ENCODE measurements at regions not wholly inside any gene's neighbourhood (a gene's known extent, or its start where the extent isn't known, plus 50 kb on each side); places are given as distances from the start of the nearest gene placed in this dataset.

DNA sequence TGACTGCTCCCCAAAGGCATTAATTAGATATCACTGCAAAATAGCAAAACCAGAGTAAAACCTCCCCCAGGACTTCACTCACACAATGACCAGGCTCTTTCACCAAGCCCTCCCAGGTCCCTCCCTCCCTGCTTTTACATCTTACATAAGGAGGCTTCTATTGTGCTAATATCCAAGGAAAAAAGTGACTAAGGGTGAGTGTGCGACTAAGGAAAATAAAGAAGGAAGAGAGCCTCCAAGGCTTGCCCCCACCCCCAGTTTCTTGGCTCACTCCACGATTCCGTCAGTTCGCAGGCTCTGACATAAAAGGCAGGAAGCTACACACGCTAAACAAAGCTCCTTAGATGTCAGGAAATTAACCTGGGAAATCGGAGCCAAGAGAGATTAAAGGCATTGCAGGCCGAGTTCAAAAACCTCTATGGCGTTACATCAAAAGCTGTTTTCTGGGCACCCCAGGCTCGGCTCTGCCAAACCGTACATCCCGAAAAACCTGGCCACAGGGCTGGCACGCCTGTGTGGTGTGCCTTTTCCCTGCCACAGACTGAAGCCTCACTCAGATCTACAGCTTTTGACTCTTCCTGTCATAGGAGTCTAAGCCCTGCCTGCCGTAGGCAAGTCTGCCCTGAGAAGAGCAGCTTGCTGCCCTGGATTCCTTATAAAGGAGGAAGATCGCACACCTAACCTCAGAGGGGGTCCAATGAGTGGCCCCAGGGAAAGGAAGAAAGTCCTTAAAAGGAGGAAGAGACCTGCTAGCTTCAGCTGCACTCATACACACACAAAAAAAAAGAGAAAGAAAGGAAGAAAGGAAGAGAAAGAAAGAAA lies 67.0 kb upstream of the SERP2 start (continued):
- TF ChIP-seq, protein P1, sequence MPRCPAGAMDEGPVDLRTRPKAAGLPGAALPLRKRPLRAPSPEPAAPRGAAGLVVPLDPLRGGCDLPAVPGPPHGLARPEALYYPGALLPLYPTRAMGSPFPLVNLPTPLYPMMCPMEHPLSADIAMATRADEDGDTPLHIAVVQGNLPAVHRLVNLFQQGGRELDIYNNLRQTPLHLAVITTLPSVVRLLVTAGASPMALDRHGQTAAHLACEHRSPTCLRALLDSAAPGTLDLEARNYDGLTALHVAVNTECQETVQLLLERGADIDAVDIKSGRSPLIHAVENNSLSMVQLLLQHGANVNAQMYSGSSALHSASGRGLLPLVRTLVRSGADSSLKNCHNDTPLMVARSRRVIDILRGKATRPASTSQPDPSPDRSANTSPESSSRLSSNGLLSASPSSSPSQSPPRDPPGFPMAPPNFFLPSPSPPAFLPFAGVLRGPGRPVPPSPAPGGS (IDR thresholded peaks at IDR 0.05; ENCODE audit: borderline replicate concordance, insufficient read depth, low read depth, low read length, poor library complexity, severe bottlenecking), result no peak

DNA sequence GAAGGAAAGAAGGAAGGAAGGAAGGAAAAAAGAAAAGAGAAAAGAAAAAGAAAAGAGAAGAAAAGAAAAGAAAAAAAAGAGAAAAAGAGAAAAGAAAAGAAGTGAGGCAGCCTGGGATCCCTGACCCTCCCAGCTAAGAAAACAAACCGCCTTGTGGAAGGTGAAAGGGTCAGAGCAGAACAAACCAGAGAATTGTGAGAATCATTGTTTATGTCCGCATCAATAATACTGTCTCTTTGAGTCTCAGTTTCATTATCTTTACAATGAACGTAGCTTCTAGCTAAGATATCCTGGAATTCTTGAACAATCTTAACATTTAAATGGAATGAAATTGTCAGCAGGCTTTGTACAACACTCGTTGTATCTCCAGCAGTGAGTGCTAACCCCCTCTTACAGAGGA lies 66.4 kb upstream of the SERP2 start:
- no peak overlapping the region for H3K4me2 ChIP-seq (ENCODE audit: control insufficient read depth, insufficient read depth)

More for the DNA sequence above, 66.4 kb upstream of the SERP2 start:
- in situ Hi-C loops (cut with MboI) (no loop called here), intact Hi-C loops (cut with micrococcal nuclease; ENCODE audit: unreplicated experiment) (no loop called here)
- 43% methylated on average over 4 of the region's 4 CpGs for WGBS (ENCODE audit: insufficient coverage, insufficient replicate concordance, low lambda C conversion rate, missing lambda C conversion rate)
- Histone ChIP-seq H4K20me1 (ENCODE audit: control insufficient read depth, insufficient read depth) (no peaks in the 10 kb centered on the region), H3K4me1 (ENCODE audit: control insufficient read depth, insufficient read depth, low read length) (no peaks in the 10 kb centered on the region), H3K27ac (ENCODE audit: control insufficient read depth, insufficient read depth) (no peak overlapping the region), H3K9ac (ENCODE audit: control insufficient read depth, insufficient read depth, low read length) (no peak overlapping the region), H3K9me3 (replicated peaks; ENCODE audit: control insufficient read depth, insufficient read depth, low read length) (no peaks in the 10 kb centered on the region), H3K79me2 (ENCODE audit: control insufficient read depth, insufficient read depth, low read length) (no peaks in the 10 kb centered on the region), H3K27me3 (replicated peaks in 1 of 2; ENCODE audit: control insufficient read depth in 2 of 2, insufficient read depth in 2 of 2, low read length in 1 of 2) (no peaks in the 10 kb centered on the region; a peak in 1 of 4 replicates), H2AFZ (ENCODE audit: control insufficient read depth, low read depth, low read length) (no peak overlapping the region), H3K4me3 (no peak overlapping the region), H3K36me3 (ENCODE audit: control insufficient read depth in 2 of 2, insufficient read depth in 2 of 2, low read length in 1 of 2) (no peaks in the 10 kb centered on the region)
- DNase-seq (ENCODE audit: low read depth, low spot score), result no peak
- RAD21 ChIA-PET (ENCODE audit: unreplicated experiment), result no interaction called here
- POLR2A ChIA-PET, result no interaction called here
- CTCF ChIA-PET, result no interaction called here
- no peak for ATAC-seq
- FAIRE-seq, result no peak
- TF ChIP-seq CBX3 (IDR thresholded peaks at IDR 0.05; ENCODE audit: borderline replicate concordance, low read depth), result no peak
- no peak for TF ChIP-seq MTA3 (IDR thresholded peaks at IDR 0.05; ENCODE audit: borderline replicate concordance, low read length)
- no peak for TF ChIP-seq ESRRA (IDR thresholded peaks at IDR 0.05; ENCODE audit: low read length)
- TF ChIP-seq SMAD1 (IDR thresholded peaks at IDR 0.05; ENCODE audit: low read depth, partially characterized antibody), result no peak
- no peak for TF ChIP-seq POLR2AphosphoS2 (IDR thresholded peaks at IDR 0.05; ENCODE audit: low read depth, low read length)
- TF ChIP-seq PAX5 (IDR thresholded peaks at IDR 0.05; ENCODE audit: borderline replicate concordance, low read depth, low read length), result no peak
- no peak for TF ChIP-seq TAF1 (IDR thresholded peaks at IDR 0.05; ENCODE audit: borderline replicate concordance, low read depth, low read length)
- TF ChIP-seq NRF1 (conservative IDR thresholded peaks at IDR 0.05; ENCODE audit: low read depth, low read length), result no peak
- no peak for TF ChIP-seq MXI1 (IDR thresholded peaks at IDR 0.05; ENCODE audit: low read depth, low read length)
- no TSS peak for BruUV-seq (replicated peaks)
- SMC1A ChIA-PET (ENCODE audit: uncharacterized antibody, unreplicated experiment), result no interaction called here

Data from GM12878 (cell line).